Testis (tissue), 2 donors: ENCODE measurements at regions not wholly inside any gene's neighbourhood (a gene's known extent, or its start where the extent isn't known, plus 50 kb on each side); places are given as distances from the start of the nearest gene placed in this dataset.

Source experiments
- DNase-seq: peaks from one replicate; pipeline ENCODE4 v3.0.0-alpha.2; 2019
- H3K27ac ChIP-seq, 2 donors: fragments of 200-600 bp; sonication (generic); one replicate each; pipeline ENCODE4 v1.5.1; 2019
- H3K27me3 ChIP-seq: fragments of 200-600 bp; sonication (generic); one replicate; pipeline ENCODE4 v1.5.1; 2019
- H3K36me3 ChIP-seq: fragments of 200-600 bp; sonication (generic); one replicate; pipeline ENCODE4 v1.5.1; 2017; ENCODE audit warnings: low read depth; ENCODE audit errors: missing control alignments
- H3K4me1 ChIP-seq: fragments of 200-600 bp; sonication (generic); one replicate; pipeline ENCODE4 v1.5.1; 2019
- H3K4me3 ChIP-seq, 2 donors: fragments of 200-600 bp; sonication (generic); one replicate each; pipeline ENCODE4 v1.5.1; 2017 to 2019
- H3K9me3 ChIP-seq: fragments of 200-600 bp; sonication (generic); one replicate; pipeline ENCODE4 v1.5.1; 2017
- CTCF ChIP-seq, 3 experiments: fragments of 450-650 bp in 2 of 3; fragments of 200-600 bp in 1 of 3; sonication (generic) in 1 of 3; IDR thresholded peaks; one replicate each; pipeline ENCODE4 v1.5.1; 2016 to 2019; ENCODE audit warnings: antibody characterized with exemption in 3 of 3, mild to moderate bottlenecking in 2 of 3, moderate library complexity in 1 of 3
- POLR2A ChIP-seq: fragments of 450-650 bp; IDR thresholded peaks from one replicate; pipeline ENCODE4 v1.6.1; 2017; ENCODE audit warnings: antibody characterized with exemption, mild to moderate bottlenecking, moderate library complexity
- WGBS, 2 donors: methylation state at CpG; one replicate each; pipeline ENCODE4 v1.1.5; 2018; 5-methylcytosine and 5-hydroxymethylcytosine counted together
- intact Hi-C: fragments of 100-400 bp; cut with DNase I; formaldehyde crosslinking; loops from one replicate; pipeline ENCODE4 v1.15.1; 2023; ENCODE audit warnings: low total_unique reads

- no peak for TF ChIP-seq POLR2A
- no peak for TF ChIP-seq CTCF (IDR thresholded peaks at IDR 0.05)
- intact Hi-C loops, result no loop called here
- Histone ChIP-seq H3K4me1 (no peaks in the 10 kb centered on the region), H3K4me3 (no peak overlapping the region), H3K9me3 (no peaks in the 10 kb centered on the region), H3K27me3 (no peaks in the 10 kb centered on the region), H3K36me3 (no peaks in the 10 kb centered on the region), H3K27ac (no peak overlapping the region)
- WGBS, 2 donors, result 88 to 94% methylated on average over 6 of the region's 6 CpGs
- DNase-seq, result no peak
These were observed 511.4 kb downstream of the ADCYAP1 start for GRCh38 chr18:1416074-1416473.

- no peaks in the 10 kb centered on the region for H3K36me3 ChIP-seq
- H3K27me3 ChIP-seq, result no peaks in the 10 kb centered on the region
- intact Hi-C loops, result no loop called here
- no peaks in the 10 kb centered on the region for H3K4me1 ChIP-seq
- no peaks in the 10 kb centered on the region for H3K9me3 ChIP-seq
- no peak for TF ChIP-seq POLR2A
- TF ChIP-seq CTCF (IDR thresholded peaks at IDR 0.05), result no peak
- H3K27ac ChIP-seq, result no peak overlapping the region
- DNase-seq, result no peak
- 71 to 73% methylated on average over 2 of the region's 2 CpGs for WGBS, 2 donors
- no peak overlapping the region for H3K4me3 ChIP-seq
These were observed 516.8 kb downstream of the ADCYAP1 start for GRCh38 chr18:1421502-1421901.

GRCh38 chr18:1422634-1423033 is 518.0 kb downstream of the ADCYAP1 start:
- 90% methylated on average over 2 of the region's 2 CpGs for WGBS, 2 donors
- Histone ChIP-seq H3K36me3 (no peaks in the 10 kb centered on the region), H3K4me3 (no peak overlapping the region), H3K27me3 (no peaks in the 10 kb centered on the region), H3K9me3 (no peaks in the 10 kb centered on the region), H3K4me1 (no peaks in the 10 kb centered on the region), H3K27ac (no peak overlapping the region)
- TF ChIP-seq CTCF (IDR thresholded peaks at IDR 0.05), result no peak
- no peak for TF ChIP-seq POLR2A
- intact Hi-C loops, result no loop called here
- DNase-seq, result no peak

- Histone ChIP-seq H3K27ac (no peak overlapping the region), H3K36me3 (no peaks in the 10 kb centered on the region), H3K4me1 (no peaks in the 10 kb centered on the region), H3K27me3 (no peaks in the 10 kb centered on the region), H3K4me3 (no peak overlapping the region), H3K9me3 (no peaks in the 10 kb centered on the region)
- no peak for TF ChIP-seq CTCF (IDR thresholded peaks at IDR 0.05)
- WGBS, 2 donors, result 38 to 44% methylated on average over 1 of the region's 1 CpG
- DNase-seq, result no peak
- intact Hi-C loops, result no loop called here
These were observed 521.0 kb downstream of the ADCYAP1 start for GRCh38 chr18:1425679-1426078.

- Histone ChIP-seq H3K36me3 (no peaks in the 10 kb centered on the region), H3K9me3 (no peaks in the 10 kb centered on the region), H3K27me3 (no peaks in the 10 kb centered on the region), H3K4me3 (no peak overlapping the region), H3K4me1 (no peaks in the 10 kb centered on the region), H3K27ac (no peak overlapping the region)
- TF ChIP-seq POLR2A (no peak), CTCF (IDR thresholded peaks at IDR 0.05) (no peak)
- WGBS, 2 donors, result 46% methylated on average over 2 of the region's 2 CpGs
- intact Hi-C loops, result no loop called here
- DNase-seq, result no peak
These were observed 530.8 kb downstream of the ADCYAP1 start for GRCh38 chr18:1435487-1435886.
